ENCODE measurements at regions not wholly inside any gene's neighbourhood (a gene's known extent, or its start where the extent isn't known, plus 50 kb on each side); places are given as distances from the start of the nearest gene placed in this dataset.

DNA sequence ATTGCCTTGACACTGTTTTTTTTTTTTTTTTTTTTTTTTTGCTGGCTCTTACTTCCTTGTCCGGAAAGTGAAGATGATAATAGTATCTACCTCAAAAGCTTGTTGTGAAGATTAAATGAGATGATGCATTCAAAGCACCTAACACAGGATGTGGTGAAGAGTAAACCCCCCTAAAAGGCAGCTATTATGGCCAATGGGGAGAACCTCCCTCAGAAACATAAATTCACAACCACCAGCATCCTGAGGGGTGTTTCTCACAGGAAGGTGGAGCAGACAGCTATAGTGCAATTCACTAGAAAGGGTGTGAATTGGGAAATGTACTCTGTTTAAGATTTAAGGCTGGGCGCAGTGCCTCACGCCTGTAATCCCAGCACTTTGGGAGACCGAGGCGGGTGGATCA is 85.4 kb upstream of the CRY1 start:
- TF ChIP-seq, protein P1, sequence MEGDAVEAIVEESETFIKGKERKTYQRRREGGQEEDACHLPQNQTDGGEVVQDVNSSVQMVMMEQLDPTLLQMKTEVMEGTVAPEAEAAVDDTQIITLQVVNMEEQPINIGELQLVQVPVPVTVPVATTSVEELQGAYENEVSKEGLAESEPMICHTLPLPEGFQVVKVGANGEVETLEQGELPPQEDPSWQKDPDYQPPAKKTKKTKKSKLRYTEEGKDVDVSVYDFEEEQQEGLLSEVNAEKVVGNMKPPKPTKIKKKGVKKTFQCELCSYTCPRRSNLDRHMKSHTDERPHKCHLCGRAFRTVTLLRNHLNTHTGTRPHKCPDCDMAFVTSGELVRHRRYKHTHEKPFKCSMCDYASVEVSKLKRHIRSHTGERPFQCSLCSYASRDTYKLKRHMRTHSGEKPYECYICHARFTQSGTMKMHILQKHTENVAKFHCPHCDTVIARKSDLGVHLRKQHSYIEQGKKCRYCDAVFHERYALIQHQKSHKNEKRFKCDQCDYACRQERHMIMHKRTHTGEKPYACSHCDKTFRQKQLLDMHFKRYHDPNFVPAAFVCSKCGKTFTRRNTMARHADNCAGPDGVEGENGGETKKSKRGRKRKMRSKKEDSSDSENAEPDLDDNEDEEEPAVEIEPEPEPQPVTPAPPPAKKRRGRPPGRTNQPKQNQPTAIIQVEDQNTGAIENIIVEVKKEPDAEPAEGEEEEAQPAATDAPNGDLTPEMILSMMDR (IDR thresholded peaks at IDR 0.05): no peak
- TF ChIP-seq POLR2A (IDR thresholded peaks at IDR 0.05): no peak

All from testis (tissue), 2 donors.